ENCODE measurements at regions not wholly inside any gene's neighbourhood (a gene's known extent, or its start where the extent isn't known, plus 50 kb on each side); places are given as distances from the start of the nearest gene placed in this dataset.

GRCh38 chr12:111249018-111249370 is 119.9 kb downstream of the PHETA1 start:
- H3K27ac ChIP-seq (ENCODE audit: low read length): no peak overlapping the region
- no peak overlapping the region for H3K4me3 ChIP-seq (ENCODE audit: low read length)
- H3K4me2 ChIP-seq (ENCODE audit: low read length): no peak overlapping the region
- H3K9ac ChIP-seq (ENCODE audit: low read length): no peak overlapping the region
- TF ChIP-seq EZH2phosphoT487 (IDR thresholded peaks at IDR 0.05; ENCODE audit: low read depth) (no peak), CTCF (IDR thresholded peaks at IDR 0.05; ENCODE audit: low read depth, low read length) (no peak)
- peaks cover 8% of the 10 kb centered on the region; the same call in 1 of the 2 replicates for H3K27me3 ChIP-seq (ENCODE audit: low read depth, low read length)
- no peaks in the 10 kb centered on the region for H3K9me3 ChIP-seq (ENCODE audit: insufficient read depth, low read length)
- no peaks in the 10 kb centered on the region for H3K4me1 ChIP-seq (ENCODE audit: low read length)
- no peaks in the 10 kb centered on the region for H3K36me3 ChIP-seq (replicated peaks; ENCODE audit: low read depth, low read length)
- H2AFZ ChIP-seq (ENCODE audit: low read depth, low read length): no peak overlapping the region
- H4K20me1 ChIP-seq (ENCODE audit: insufficient read depth, low read length): no peaks in the 10 kb centered on the region
- no peaks in the 10 kb centered on the region for H3K79me2 ChIP-seq (ENCODE audit: low read length)

- Histone ChIP-seq H3K27me3 (ENCODE audit: low read depth, low read length) (peaks cover 8% of the 10 kb centered on the region; the same call in 1 of the 2 replicates), H3K36me3 (replicated peaks; ENCODE audit: low read depth, low read length) (no peaks in the 10 kb centered on the region), H3K79me2 (ENCODE audit: low read length) (no peaks in the 10 kb centered on the region), H3K9me3 (ENCODE audit: insufficient read depth, low read length) (no peaks in the 10 kb centered on the region), H3K9ac (ENCODE audit: low read length) (no peak overlapping the region), H2AFZ (ENCODE audit: low read depth, low read length) (no peak overlapping the region), H4K20me1 (ENCODE audit: insufficient read depth, low read length) (no peaks in the 10 kb centered on the region), H3K27ac (ENCODE audit: low read length) (no peak overlapping the region), H3K4me3 (ENCODE audit: low read length) (no peak overlapping the region), H3K4me1 (ENCODE audit: low read length) (no peaks in the 10 kb centered on the region), H3K4me2 (ENCODE audit: low read length) (no peak overlapping the region)
- TF ChIP-seq CTCF (IDR thresholded peaks at IDR 0.05; ENCODE audit: low read depth, low read length) (no peak), EZH2phosphoT487 (IDR thresholded peaks at IDR 0.05; ENCODE audit: low read depth) (no peak)
Observed at GRCh38 chr12:111248236-111249017, 120.5 kb downstream of the PHETA1 start.

GRCh38 chr12:111247083-111247783 is 121.7 kb downstream of the PHETA1 start:
- no peaks in the 10 kb centered on the region for H4K20me1 ChIP-seq (ENCODE audit: insufficient read depth, low read length)
- no peaks in the 10 kb centered on the region for H3K4me1 ChIP-seq (ENCODE audit: low read length)
- H3K79me2 ChIP-seq (ENCODE audit: low read length): no peaks in the 10 kb centered on the region
- no peak overlapping the region for H2AFZ ChIP-seq (ENCODE audit: low read depth, low read length)
- H3K9ac ChIP-seq (ENCODE audit: low read length): no peak overlapping the region
- no peak for TF ChIP-seq EZH2phosphoT487 (IDR thresholded peaks at IDR 0.05; ENCODE audit: low read depth)
- TF ChIP-seq CTCF (IDR thresholded peaks at IDR 0.05; ENCODE audit: low read depth, low read length): no peak
- no peak overlapping the region for H3K4me2 ChIP-seq (ENCODE audit: low read length)
- H3K4me3 ChIP-seq (ENCODE audit: low read length): no peak overlapping the region
- no peak overlapping the region for H3K27ac ChIP-seq (ENCODE audit: low read length)
- no peaks in the 10 kb centered on the region for H3K9me3 ChIP-seq (ENCODE audit: insufficient read depth, low read length)
- peaks cover 8% of the 10 kb centered on the region; the same call in 1 of the 2 replicates for H3K27me3 ChIP-seq (ENCODE audit: low read depth, low read length)
- no peaks in the 10 kb centered on the region for H3K36me3 ChIP-seq (replicated peaks; ENCODE audit: low read depth, low read length)

GRCh38 chr12:111246477-111247011 is 122.4 kb downstream of the PHETA1 start:
- Histone ChIP-seq H4K20me1 (ENCODE audit: insufficient read depth, low read length) (no peaks in the 10 kb centered on the region), H3K4me3 (ENCODE audit: low read length) (no peak overlapping the region), H3K9ac (ENCODE audit: low read length) (no peak overlapping the region), H3K4me1 (ENCODE audit: low read length) (no peaks in the 10 kb centered on the region), H3K4me2 (ENCODE audit: low read length) (no peak overlapping the region), H3K79me2 (ENCODE audit: low read length) (no peaks in the 10 kb centered on the region), H2AFZ (ENCODE audit: low read depth, low read length) (no peak overlapping the region), H3K36me3 (replicated peaks; ENCODE audit: low read depth, low read length) (no peaks in the 10 kb centered on the region), H3K27me3 (ENCODE audit: low read depth, low read length) (peaks cover 8% of the 10 kb centered on the region; the same call in 1 of the 2 replicates), H3K27ac (ENCODE audit: low read length) (no peak overlapping the region), H3K9me3 (ENCODE audit: insufficient read depth, low read length) (no peaks in the 10 kb centered on the region)
- TF ChIP-seq EZH2phosphoT487 (IDR thresholded peaks at IDR 0.05; ENCODE audit: low read depth): no peak
- TF ChIP-seq CTCF (IDR thresholded peaks at IDR 0.05; ENCODE audit: low read depth, low read length): no peak

Data from OCI-LY3 (cell line).